A549 (cell line): ENCODE measurements at regions not wholly inside any gene's neighbourhood (a gene's known extent, or its start where the extent isn't known, plus 50 kb on each side); places are given as distances from the start of the nearest gene placed in this dataset.

Experiments used
- FOSL2 ChIP-seq, 2 experiments: fragments of 450-650 bp in 1 of 2; fragments of >200 bp in 1 of 2; sonication (Bioruptor Twin) in 1 of 2; formaldehyde crosslinking; IDR thresholded peaks; 2 replicates each; pipeline versions ENCODE4 v1.5.0 to v1.6.1; 2016 to 2020; ENCODE audit warnings: mild to moderate bottlenecking in 1 of 2, moderate library complexity in 1 of 2
- FOXS1 ChIP-seq: fragments of 250-450 bp; sonication (Bioruptor Pico); IDR thresholded peaks from 2 replicates; pipeline ENCODE4 v1.5.0; 2020; ENCODE audit warnings: mild to moderate bottlenecking, moderate library complexity
- RFX5 ChIP-seq: fragments of 450-650 bp; IDR thresholded peaks from 2 replicates; pipeline ENCODE4 v1.7.1; 2014; ENCODE audit warnings: antibody characterized with exemption, mild to moderate bottlenecking, moderate library complexity

DNA sequence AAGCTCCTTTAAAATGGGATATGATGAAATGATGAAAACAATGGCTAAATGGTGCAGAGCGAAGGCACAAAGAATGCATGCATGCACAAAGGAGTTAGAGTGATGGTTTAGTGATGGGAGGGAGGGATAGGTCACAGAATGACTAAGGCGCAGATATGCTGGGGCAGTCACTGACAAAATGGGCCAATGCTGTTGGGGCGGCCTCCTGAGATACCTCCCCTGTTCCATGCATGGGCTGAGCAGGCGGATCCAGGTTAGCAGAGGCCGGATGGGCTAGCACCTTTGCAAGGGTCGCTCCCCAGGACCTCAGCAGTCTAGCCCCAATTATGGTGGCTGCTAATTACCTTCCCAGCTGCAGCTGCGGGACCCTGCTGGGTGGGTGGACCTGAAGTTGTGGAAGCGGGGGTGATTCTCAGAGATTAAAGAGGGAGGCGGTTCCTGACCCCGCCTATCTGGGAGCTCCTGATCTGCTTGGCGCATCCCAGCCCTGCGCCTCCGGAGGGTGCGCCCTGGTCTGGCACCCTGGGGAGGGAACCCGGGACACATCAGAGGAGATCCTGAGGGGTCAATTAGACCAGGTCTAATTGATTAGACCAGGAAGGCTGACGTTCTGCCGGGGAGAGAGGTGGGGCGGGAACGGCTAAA lies 175.0 kb downstream of the CYP26A1 start:
- TF ChIP-seq FOXS1: no peak
- TF ChIP-seq FOSL2 (IDR thresholded peaks at IDR 0.05): no peak
- no peak for TF ChIP-seq FOSL2 (CRISPR knock-in tag; IDR thresholded peaks at IDR 0.05)
- TF ChIP-seq RFX5: no peak
